ENCODE measurements at regions not wholly inside any gene's neighbourhood (a gene's known extent, or its start where the extent isn't known, plus 50 kb on each side); places are given as distances from the start of the nearest gene placed in this dataset.

DNA sequence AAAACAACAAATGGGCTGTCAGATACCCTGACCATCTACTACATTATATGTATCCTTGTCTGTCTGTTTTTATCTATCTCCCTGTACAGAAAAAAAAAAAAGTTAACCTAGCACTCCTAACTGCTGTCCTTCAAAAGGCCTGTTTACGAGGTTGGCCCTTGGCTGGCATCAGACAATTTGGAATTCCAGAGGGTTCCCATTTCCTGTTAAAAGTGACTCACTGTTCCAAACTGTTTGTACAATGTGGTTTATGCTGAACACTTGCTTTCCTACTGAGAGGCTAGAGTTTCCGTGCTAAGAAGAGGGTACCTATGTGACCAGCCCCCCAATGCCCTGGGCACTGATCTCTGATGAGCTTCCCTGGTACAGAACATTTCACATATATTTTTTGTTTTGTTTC, 65.9 kb upstream of the HMGXB4 start:
- TF ChIP-seq, protein P1, sequence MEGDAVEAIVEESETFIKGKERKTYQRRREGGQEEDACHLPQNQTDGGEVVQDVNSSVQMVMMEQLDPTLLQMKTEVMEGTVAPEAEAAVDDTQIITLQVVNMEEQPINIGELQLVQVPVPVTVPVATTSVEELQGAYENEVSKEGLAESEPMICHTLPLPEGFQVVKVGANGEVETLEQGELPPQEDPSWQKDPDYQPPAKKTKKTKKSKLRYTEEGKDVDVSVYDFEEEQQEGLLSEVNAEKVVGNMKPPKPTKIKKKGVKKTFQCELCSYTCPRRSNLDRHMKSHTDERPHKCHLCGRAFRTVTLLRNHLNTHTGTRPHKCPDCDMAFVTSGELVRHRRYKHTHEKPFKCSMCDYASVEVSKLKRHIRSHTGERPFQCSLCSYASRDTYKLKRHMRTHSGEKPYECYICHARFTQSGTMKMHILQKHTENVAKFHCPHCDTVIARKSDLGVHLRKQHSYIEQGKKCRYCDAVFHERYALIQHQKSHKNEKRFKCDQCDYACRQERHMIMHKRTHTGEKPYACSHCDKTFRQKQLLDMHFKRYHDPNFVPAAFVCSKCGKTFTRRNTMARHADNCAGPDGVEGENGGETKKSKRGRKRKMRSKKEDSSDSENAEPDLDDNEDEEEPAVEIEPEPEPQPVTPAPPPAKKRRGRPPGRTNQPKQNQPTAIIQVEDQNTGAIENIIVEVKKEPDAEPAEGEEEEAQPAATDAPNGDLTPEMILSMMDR (IDR thresholded peaks at IDR 0.05) = no peak
- no peak for TF ChIP-seq EZH2 (IDR thresholded peaks at IDR 0.05)

All from neural progenitor cell (in vitro differentiated cells).